Thoracic aorta (tissue), 2 donors: ENCODE measurements at regions not wholly inside any gene's neighbourhood (a gene's known extent, or its start where the extent isn't known, plus 50 kb on each side); places are given as distances from the start of the nearest gene placed in this dataset.

ENCODE experiments used
- ATAC-seq: fragments of 150-250 bp; one replicate; pipeline ENCODE4 v1.8.0; 2017; ENCODE audit warnings: low read depth; ENCODE audit not compliant: insufficient number of reproducible peaks, low FRiP score
- DNase-seq: peaks from one replicate; pipeline ENCODE4 v3.0.0-alpha.2; 2020; ENCODE audit warnings: low spot score
- H3K27ac ChIP-seq, 2 donors: fragments of 200-600 bp; sonication (generic); 1 replicate in 1 of 2; 2 replicates in 1 of 2; pipeline ENCODE4 v1.5.1; 2016; ENCODE audit warnings: mild to moderate bottlenecking in 2 of 2, moderate library complexity in 2 of 2
- H3K27me3 ChIP-seq: fragments of 200-600 bp; sonication (generic); replicated peaks from 2 replicates; pipeline ENCODE4 v1.6.0; 2016; ENCODE audit warnings: mild to moderate bottlenecking; ENCODE audit not compliant: insufficient read depth
- H3K36me3 ChIP-seq: fragments of 200-600 bp; sonication (generic); one replicate; pipeline ENCODE4 v1.5.1; 2016
- H3K4me1 ChIP-seq, 2 donors: fragments of 200-600 bp; sonication (generic); 1 replicate in 1 of 2; 2 replicates in 1 of 2; pipeline versions ENCODE4 v1.5.1 to v1.6.0; 2016; ENCODE audit warnings: low read depth in 2 of 2, mild to moderate bottlenecking in 1 of 2; ENCODE audit not compliant: control insufficient read depth in 1 of 2
- H3K4me3 ChIP-seq: fragments of 200-600 bp; sonication (generic); 2 replicates; pipeline ENCODE4 v1.5.1; 2016; ENCODE audit warnings: mild to moderate bottlenecking
- H3K9me3 ChIP-seq: fragments of 200-600 bp; sonication (generic); 2 replicates; pipeline ENCODE4 v1.5.1; 2016
- CTCF ChIP-seq: fragments of 200-600 bp; sonication (generic); IDR thresholded peaks from one replicate; pipeline ENCODE4 v1.5.1; 2019; ENCODE audit warnings: antibody characterized with exemption

GRCh38 chr2:42864222-42864621, 71.8 kb upstream of the HAAO start:
- H3K27me3 ChIP-seq = no peaks in the 10 kb centered on the region
- H3K27ac ChIP-seq = no peak overlapping the region
- ATAC-seq (no peak), DNase-seq (no peak)
- no peak for TF ChIP-seq CTCF
- H3K36me3 ChIP-seq = no peaks in the 10 kb centered on the region
- H3K4me1 ChIP-seq = peaks cover 19 to 45% of the 10 kb centered on the region in 2 donors
- no peak overlapping the region for H3K4me3 ChIP-seq
- no peaks in the 10 kb centered on the region for H3K9me3 ChIP-seq

- no peak for TF ChIP-seq CTCF
These were observed 71.4 kb upstream of the HAAO start for GRCh38 chr2:42863751-42864150.

GRCh38 chr2:42863320-42863719, 70.9 kb upstream of the HAAO start:
- H3K36me3 ChIP-seq = no peaks in the 10 kb centered on the region
- DNase-seq (no peak), ATAC-seq (no peak)
- H3K27ac ChIP-seq = no peak overlapping the region
- no peak for TF ChIP-seq CTCF
- no peak overlapping the region for H3K4me3 ChIP-seq
- no peaks in the 10 kb centered on the region for H3K9me3 ChIP-seq
- peaks cover 19 to 50% of the 10 kb centered on the region in 2 donors for H3K4me1 ChIP-seq
- no peaks in the 10 kb centered on the region for H3K27me3 ChIP-seq

More at GRCh38 chr2:42863751-42864150, 71.4 kb upstream of the HAAO start:
- Histone ChIP-seq H3K27me3 (no peaks in the 10 kb centered on the region), H3K9me3 (no peaks in the 10 kb centered on the region), H3K27ac (no peak overlapping the region), H3K36me3 (no peaks in the 10 kb centered on the region), H3K4me1 (peaks cover 19 to 47% of the 10 kb centered on the region in 2 donors), H3K4me3 (no peak overlapping the region)
- DNase-seq (no peak), ATAC-seq (no peak)

- Histone ChIP-seq H3K27me3 (no peaks in the 10 kb centered on the region), H3K4me3 (no peak overlapping the region), H3K4me1 (peaks cover 15 to 44% of the 10 kb centered on the region in 2 donors), H3K27ac (no peak overlapping the region), H3K9me3 (no peaks in the 10 kb centered on the region), H3K36me3 (no peaks in the 10 kb centered on the region)
- DNase-seq (no peak), ATAC-seq (no peak)
- TF ChIP-seq CTCF = no peak
These were observed 70.3 kb upstream of the HAAO start for GRCh38 chr2:42862669-42863185.

GRCh38 chr2:42861321-42861720, 68.9 kb upstream of the HAAO start:
- no peaks in the 10 kb centered on the region for H3K36me3 ChIP-seq
- no peak overlapping the region for H3K4me3 ChIP-seq
- ATAC-seq = no peak
- no peaks in the 10 kb centered on the region for H3K9me3 ChIP-seq
- DNase-seq = no peak
- H3K27ac ChIP-seq = no peak overlapping the region
- no peak for TF ChIP-seq CTCF
- no peaks in the 10 kb centered on the region for H3K27me3 ChIP-seq
- peaks cover 3 to 30% of the 10 kb centered on the region in 2 donors for H3K4me1 ChIP-seq
